GM13977 (cell line): ENCODE measurements at regions not wholly inside any gene's neighbourhood (a gene's known extent, or its start where the extent isn't known, plus 50 kb on each side); places are given as distances from the start of the nearest gene placed in this dataset.
"Not testable (repeated sequence)": the region's sequence is repeated elsewhere in the genome, so short reads cannot be mapped to it uniquely, and the experiment has no call there.

Experiments used
- DNase-seq: peaks from one replicate; pipeline ENCODE4 v3.0.0; 2012; ENCODE audit warnings: low spot score
- CTCF ChIP-seq: IDR thresholded peaks from 2 replicates; pipeline ENCODE4 v1.5.1; 2012; ENCODE audit warnings: mild to moderate bottlenecking, control low read depth; ENCODE audit not compliant: insufficient read depth; ENCODE audit errors: extremely low read depth, missing control alignments
- in situ Hi-C: fragments of 300-500 bp; cut with MboI; formaldehyde crosslinking; loops from one replicate; pipeline ENCODE4 v1.12.0; 2022; ENCODE audit warnings: low sequenced_read_pairs, low pct_unique_long_range_greater_than_20kb, mixed read lengths, inconsistent platforms; ENCODE audit not compliant: unreplicated experiment

- in situ Hi-C loops, DNase-seq: not testable (repeated sequence)
Measured at GRCh38 chr2:95654897-95655296, 63.1 kb downstream of the TRIM43 start.

DNA sequence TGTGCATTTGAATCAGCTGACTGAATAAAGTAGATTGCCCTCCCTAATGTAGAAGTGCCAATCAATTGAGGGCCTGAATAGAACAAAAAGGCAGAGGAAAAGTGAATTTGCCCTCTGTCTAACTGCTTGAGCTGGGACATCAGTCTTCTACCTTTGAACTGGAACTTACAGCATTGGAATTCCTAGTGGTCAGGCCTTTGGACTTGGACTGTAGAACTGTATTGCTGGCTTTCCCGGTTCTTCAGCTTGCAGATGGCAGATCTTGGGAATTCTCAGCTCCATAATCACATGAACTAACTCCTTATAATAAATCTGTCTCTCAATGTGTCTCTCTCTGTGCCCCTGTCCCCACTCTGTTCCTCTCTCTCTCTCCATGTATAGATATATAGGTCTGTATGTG, 64.8 kb downstream of the TRIM43 start:
- in situ Hi-C loops, DNase-seq: not testable (repeated sequence)

DNA sequence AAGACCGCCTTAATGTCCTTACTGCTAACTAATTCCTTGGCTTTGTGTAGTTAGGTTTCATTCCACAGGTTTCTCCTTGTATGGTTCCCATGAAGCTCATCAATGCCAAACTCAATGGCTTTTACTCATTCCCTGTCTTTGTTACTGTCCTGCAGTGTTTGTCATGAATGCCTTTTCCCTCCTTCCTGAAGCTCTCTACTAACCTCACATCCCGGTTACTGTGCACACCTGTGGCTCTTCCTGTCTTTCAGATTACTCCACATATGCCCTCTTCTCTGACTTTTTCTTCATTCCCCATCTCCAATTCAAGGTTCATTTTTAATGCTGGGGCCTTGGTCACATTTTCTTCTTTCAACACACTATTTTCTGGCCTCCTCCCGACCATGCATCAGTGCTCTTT, 66.1 kb downstream of the TRIM43 start:
- DNase-seq, in situ Hi-C loops: not testable (repeated sequence)

- DNase-seq, in situ Hi-C loops: not testable (repeated sequence)
Measured at GRCh38 chr2:95660766-95661562, 69.2 kb downstream of the TRIM43 start.

DNA sequence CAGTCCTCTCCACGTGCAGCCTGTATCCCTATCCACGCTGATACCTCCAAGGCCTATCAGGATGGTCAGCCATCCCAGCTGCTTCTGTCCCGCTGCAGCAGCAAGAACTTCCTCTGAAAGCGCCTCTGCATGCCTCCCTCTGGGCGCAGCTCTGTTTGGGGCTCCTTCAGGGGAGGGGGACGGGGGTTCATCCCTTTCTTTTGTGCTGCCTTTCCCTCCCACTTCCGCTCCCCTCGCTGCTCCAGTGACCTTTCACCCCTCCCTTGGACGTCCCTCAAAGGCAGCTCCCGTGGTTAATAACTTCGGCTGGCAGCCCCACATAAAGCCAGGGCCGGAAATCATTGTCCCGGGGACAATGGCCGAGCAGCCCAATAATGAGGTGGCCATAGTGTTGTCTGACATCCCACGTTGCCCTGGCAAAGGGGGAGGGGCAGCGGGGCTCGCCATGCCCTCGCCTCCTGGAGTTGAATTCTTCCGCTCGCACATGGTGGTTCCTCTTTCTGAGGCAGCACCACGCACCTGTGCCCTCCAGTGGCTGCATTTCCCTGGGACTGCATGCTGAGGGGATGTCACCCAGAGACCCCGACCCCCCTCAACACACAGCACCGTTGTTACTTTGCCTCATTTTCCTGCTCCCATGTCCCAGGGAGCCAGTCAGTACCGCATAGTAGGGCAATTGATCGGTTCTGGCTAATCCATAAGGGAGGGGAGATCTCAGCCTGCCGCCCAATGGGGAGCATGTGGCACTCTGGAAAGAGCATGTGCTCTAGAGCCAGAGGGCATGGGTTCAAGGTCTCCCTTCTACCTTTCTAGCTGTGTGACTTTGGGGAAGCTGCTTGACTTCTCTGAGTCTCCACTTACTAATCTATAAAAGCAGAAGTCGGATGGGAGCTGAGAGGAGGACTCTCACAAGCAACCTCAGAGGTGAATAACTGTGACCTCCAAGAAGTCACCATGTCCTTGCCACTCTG, 72.0 kb downstream of the TRIM43 start:
- in situ Hi-C loops, DNase-seq: not testable (repeated sequence)

GRCh38 chr2:95666636-95667035, 74.8 kb downstream of the TRIM43 start:
- in situ Hi-C loops, DNase-seq: not testable (repeated sequence)

DNA sequence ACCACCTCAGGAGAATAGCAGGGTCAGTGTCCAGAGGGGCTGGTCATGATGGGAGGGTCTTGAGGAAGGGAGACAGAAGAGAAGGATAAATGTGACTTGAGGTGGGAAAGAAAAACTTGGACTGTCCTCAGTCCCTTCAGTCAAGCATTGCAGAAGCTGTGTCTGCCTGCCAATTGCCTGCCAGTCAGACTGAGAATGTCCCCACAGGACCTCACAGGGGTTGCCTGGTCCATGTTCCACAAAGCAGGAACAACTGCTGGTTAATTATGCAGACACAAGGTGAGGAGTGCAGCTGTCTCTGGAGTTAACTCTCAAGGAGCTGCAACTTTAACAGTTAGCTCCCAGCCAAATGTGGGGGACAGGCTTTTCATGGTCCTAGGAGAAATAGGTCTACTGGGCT, 75.7 kb downstream of the TRIM43 start:
- in situ Hi-C loops, result no loop called here
- no peak for DNase-seq
- no peak for TF ChIP-seq CTCF

DNA sequence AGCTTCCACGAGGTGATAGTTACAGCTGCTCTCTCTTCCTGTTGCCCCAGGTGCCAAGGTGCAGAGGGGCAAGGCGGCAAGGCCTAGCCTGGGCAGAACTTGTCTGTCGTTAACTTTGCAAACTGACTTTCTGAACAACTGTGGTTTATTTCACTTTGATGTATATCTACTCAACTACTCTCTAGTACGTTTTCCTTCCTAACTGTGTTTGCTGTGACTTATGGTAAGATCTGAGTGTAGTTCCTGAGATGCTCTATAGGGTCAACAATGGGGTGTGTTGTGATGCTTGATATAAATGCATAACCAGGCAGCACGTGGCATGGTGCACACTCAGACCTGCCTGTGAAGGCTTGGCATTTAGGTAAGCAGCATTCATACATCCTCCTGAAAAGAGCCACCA, 77.1 kb downstream of the TRIM43 start:
- DNase-seq, in situ Hi-C loops: not testable (repeated sequence)

- in situ Hi-C loops, result no loop called here
- DNase-seq, result no peak
- TF ChIP-seq CTCF, result no peak
Measured at GRCh38 chr2:95669441-95669991, 77.7 kb downstream of the TRIM43 start.

- no peak for TF ChIP-seq CTCF
- DNase-seq, result no peak
- in situ Hi-C loops, result no loop called here
Measured at GRCh38 chr2:95670167-95670566, 78.4 kb downstream of the TRIM43 start.
